ENCODE measurements at regions not wholly inside any gene's neighbourhood (a gene's known extent, or its start where the extent isn't known, plus 50 kb on each side); places are given as distances from the start of the nearest gene placed in this dataset.

- Mint-ChIP-seq H3K9me3 (no peaks in the 10 kb centered on the region), H3K4me1 (no peaks in the 10 kb centered on the region), H3K27me3 (ENCODE audit: low read depth in 3 of 3) (peaks cover 1 to 2% (median 2%) of the 10 kb centered on the region in 3 donors), H3K36me3 (no peaks in the 10 kb centered on the region), H3K27ac (no peak overlapping the region), H3K4me3 (no peak overlapping the region)
- H4K20me1 ChIP-seq (ENCODE audit: insufficient read depth, low read length) = no peaks in the 10 kb centered on the region
- H3K4me3 ChIP-seq (replicated peaks in 1 of 3; ENCODE audit: low read depth in 2 of 3, low read length in 3 of 3) = no peak overlapping the region
- H3K36me3 ChIP-seq (replicated peaks in 1 of 2; ENCODE audit: control insufficient read depth in 1 of 2, insufficient read depth in 2 of 2, low read length in 2 of 2) = no peaks in the 10 kb centered on the region
- TF ChIP-seq CTCF (IDR thresholded peaks at IDR 0.05) = peak; percentile 67
- no peak overlapping the region for H3K9ac ChIP-seq (ENCODE audit: insufficient read depth, low read length, poor library complexity, severe bottlenecking)
- H3K9me3 ChIP-seq (replicated peaks in 1 of 2; ENCODE audit: control insufficient read depth in 1 of 2, insufficient read depth in 1 of 2, low read length in 2 of 2) = no peaks in the 10 kb centered on the region
- intact Hi-C loops (cut with micrococcal nuclease) = no loop called here
- no peaks in the 10 kb centered on the region for H3K27me3 ChIP-seq (ENCODE audit: control insufficient read depth in 2 of 2, insufficient read depth in 2 of 2, low read length in 2 of 2)
- no peak for DNase-seq
- no peak overlapping the region for H3K27ac ChIP-seq (ENCODE audit: low read depth in 1 of 2, low read length in 2 of 2)
- H2AFZ ChIP-seq (ENCODE audit: insufficient read depth, low read depth, low read length, poor library complexity, severe bottlenecking) = no peak overlapping the region
- WGBS (ENCODE audit: insufficient coverage) = no CpG with 5 or more reads among the region's 2 CpGs
- H3K4me2 ChIP-seq (replicated peaks; ENCODE audit: extremely low read depth, low read length, poor library complexity, severe bottlenecking) = no peak overlapping the region
- no peaks in the 10 kb centered on the region for H3K4me1 ChIP-seq (ENCODE audit: control insufficient read depth in 1 of 2, insufficient read depth in 2 of 2, low read length in 2 of 2)
- H3K79me2 ChIP-seq (ENCODE audit: insufficient read depth, low read length) = no peaks in the 10 kb centered on the region
These were observed 316.5 kb upstream of the OR4E1 start for GRCh38 chr14:21990116-21990515.

DNA sequence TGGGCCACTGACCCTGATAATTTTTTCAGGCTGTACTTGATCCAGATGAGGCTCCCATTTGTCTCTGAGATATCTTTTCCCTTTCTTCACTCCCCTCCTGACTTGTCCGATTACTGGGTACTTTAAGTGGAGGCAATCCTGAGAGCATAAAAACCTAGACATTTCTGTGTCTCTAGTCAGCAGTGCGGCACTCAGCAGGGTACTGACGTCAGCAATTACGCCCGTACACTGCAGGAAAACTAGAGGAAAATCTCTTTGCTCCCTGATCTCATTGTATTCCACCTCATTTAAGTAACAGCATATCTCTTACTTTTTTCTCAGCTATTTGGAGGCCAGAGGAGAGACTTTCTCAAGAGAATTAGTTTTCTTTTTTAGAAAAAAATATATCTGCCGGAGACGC lies 315.5 kb upstream of the OR4E1 start:
- no peak overlapping the region for H3K9ac ChIP-seq (ENCODE audit: insufficient read depth, low read length, poor library complexity, severe bottlenecking)
- H3K36me3 ChIP-seq (replicated peaks in 1 of 2; ENCODE audit: control insufficient read depth in 1 of 2, insufficient read depth in 2 of 2, low read length in 2 of 2) = no peaks in the 10 kb centered on the region
- H3K27ac ChIP-seq (ENCODE audit: low read depth in 1 of 2, low read length in 2 of 2) = no peak overlapping the region
- intact Hi-C loops (cut with micrococcal nuclease) = no loop called here
- Mint-ChIP-seq H3K4me3 (no peak overlapping the region), H3K27ac (no peak overlapping the region), H3K4me1 (no peaks in the 10 kb centered on the region), H3K9me3 (no peaks in the 10 kb centered on the region), H3K36me3 (no peaks in the 10 kb centered on the region), H3K27me3 (ENCODE audit: low read depth in 3 of 3) (peaks cover 1 to 2% (median 2%) of the 10 kb centered on the region in 3 donors)
- H2AFZ ChIP-seq (ENCODE audit: insufficient read depth, low read depth, low read length, poor library complexity, severe bottlenecking) = no peak overlapping the region
- WGBS (ENCODE audit: insufficient coverage) = 94% methylated on average over 3 of the region's 7 CpGs
- H3K4me3 ChIP-seq (replicated peaks in 1 of 3; ENCODE audit: low read depth in 2 of 3, low read length in 3 of 3) = no peak overlapping the region
- no peaks in the 10 kb centered on the region for H3K79me2 ChIP-seq (ENCODE audit: insufficient read depth, low read length)
- DNase-seq = no peak
- no peak for TF ChIP-seq CTCF (IDR thresholded peaks at IDR 0.05)
- H3K27me3 ChIP-seq (ENCODE audit: control insufficient read depth in 2 of 2, insufficient read depth in 2 of 2, low read length in 2 of 2) = no peaks in the 10 kb centered on the region
- H3K4me2 ChIP-seq (replicated peaks; ENCODE audit: extremely low read depth, low read length, poor library complexity, severe bottlenecking) = no peak overlapping the region
- no peaks in the 10 kb centered on the region for H3K9me3 ChIP-seq (replicated peaks in 1 of 2; ENCODE audit: control insufficient read depth in 1 of 2, insufficient read depth in 1 of 2, low read length in 2 of 2)
- no peaks in the 10 kb centered on the region for H3K4me1 ChIP-seq (ENCODE audit: control insufficient read depth in 1 of 2, insufficient read depth in 2 of 2, low read length in 2 of 2)
- H4K20me1 ChIP-seq (ENCODE audit: insufficient read depth, low read length) = no peaks in the 10 kb centered on the region

Data from CD14-positive monocyte (primary cell).